GM23248 (cell line): ENCODE measurements at regions not wholly inside any gene's neighbourhood (a gene's known extent, or its start where the extent isn't known, plus 50 kb on each side); places are given as distances from the start of the nearest gene placed in this dataset.

Source experiments
- EZH2 ChIP-seq: fragments of 200-600 bp; sonication (generic); IDR thresholded peaks from 2 replicates; pipeline ENCODE4 v1.6.1; 2018; ENCODE audit warnings: antibody characterized with exemption, mild to moderate bottlenecking; ENCODE audit not compliant: insufficient read depth, poor library complexity, severe bottlenecking
- EZH2phosphoT487 ChIP-seq: fragments of 200-600 bp; sonication (generic); IDR thresholded peaks from 2 replicates; pipeline ENCODE4 v1.6.1; 2018; ENCODE audit warnings: antibody characterized with exemption, moderate library complexity, mild to moderate bottlenecking, low read depth; ENCODE audit not compliant: insufficient read depth

GRCh38 chr1:177849130-177849529 lies 120.7 kb downstream of the SEC16B start:
- TF ChIP-seq EZH2 (no peak), EZH2phosphoT487 (no peak)
